CD4-positive, alpha-beta T cell (primary cell): ENCODE measurements at regions not wholly inside any gene's neighbourhood (a gene's known extent, or its start where the extent isn't known, plus 50 kb on each side); places are given as distances from the start of the nearest gene placed in this dataset.

Experiments used
- ATAC-seq: fragments of 200-7000 bp; cut with Tn5 transposase; one replicate; pipeline ENCODE4 v1.10.0; 2022; ENCODE audit warnings: mild to moderate bottlenecking; ENCODE audit not compliant: poor library complexity
- CTCF ChIA-PET: fragments of 350-600 bp; sonication (Branson Sonifier 250); formaldehyde crosslinking; loops from one replicate; lab custom pipeline; 2021; ENCODE audit warnings: antibody characterized with exemption, inconsistent platforms; lab: Charles Lee
- POLR2A ChIA-PET: fragments of 350-600 bp; sonication (Branson Sonifier 250); formaldehyde crosslinking; loops from one replicate; lab custom pipeline; 2021; ENCODE audit warnings: antibody characterized with exemption, inconsistent platforms; lab: Charles Lee
- DNase-seq, 14 experiments: peaks; one replicate each; pipeline ENCODE4 v3.0.0-alpha.2; 2013 to 2020; ENCODE audit warnings: mixed read lengths in 2 of 14
- H3K27ac ChIP-seq, 2 donors: one replicate each; pipeline versions ENCODE4 v1.5.1 to v1.7.0; 2013; ENCODE audit warnings: low read length in 2 of 2, low read depth in 1 of 2, mild to moderate bottlenecking in 1 of 2
- H3K27me3 ChIP-seq, 2 experiments: 1 replicate in 1 of 2; 2 replicates in 1 of 2; pipeline versions ENCODE4 v1.6.1 to v1.7.0; 2013; ENCODE audit warnings: low read length in 2 of 2, control low read depth in 1 of 2, mild to moderate bottlenecking in 1 of 2, moderate library complexity in 1 of 2; ENCODE audit not compliant: insufficient read depth in 2 of 2, control insufficient read depth in 1 of 2
- H3K36me3 ChIP-seq: one replicate; pipeline ENCODE4 v1.6.1; 2013; ENCODE audit warnings: low read length, control low read depth; ENCODE audit not compliant: insufficient read depth
- H3K4me1 ChIP-seq: one replicate; pipeline ENCODE4 v1.6.1; 2013; ENCODE audit warnings: low read length, control low read depth; ENCODE audit not compliant: insufficient read depth
- H3K4me3 ChIP-seq: one replicate; pipeline ENCODE4 v1.5.1; 2013; ENCODE audit warnings: mild to moderate bottlenecking, low read length, moderate library complexity
- H3K9me3 ChIP-seq, 2 experiments: 1 replicate in 1 of 2; 2 replicates in 1 of 2; pipeline versions ENCODE4 v1.6.1 to v1.7.0; 2013; ENCODE audit warnings: low read length in 2 of 2, mild to moderate bottlenecking in 2 of 2, control low read depth in 1 of 2, moderate library complexity in 1 of 2; ENCODE audit not compliant: control insufficient read depth in 1 of 2, insufficient read depth in 1 of 2
- H3K27ac Mint-ChIP-seq: one replicate; pipeline ENCODE4 v1.8.0; 2020; ENCODE audit warnings: mixed read lengths
- H3K27me3 Mint-ChIP-seq: one replicate; pipeline ENCODE4 v1.8.0; 2021; ENCODE audit warnings: mixed read lengths
- H3K36me3 Mint-ChIP-seq: one replicate; pipeline ENCODE4 v1.8.0; 2021; ENCODE audit warnings: low read depth, mixed read lengths
- H3K4me1 Mint-ChIP-seq: one replicate; pipeline ENCODE4 v1.8.0; 2021; ENCODE audit warnings: low read depth, mixed read lengths
- H3K4me3 Mint-ChIP-seq: one replicate; pipeline ENCODE4 v1.8.0; 2020; ENCODE audit warnings: mild to moderate bottlenecking, mixed read lengths
- H3K9me3 Mint-ChIP-seq: one replicate; pipeline ENCODE4 v1.8.0; 2020; ENCODE audit warnings: mixed read lengths
- intact Hi-C, 2 experiments: fragments of 100-400 bp; cut with DNase I in 1 of 2; cut with micrococcal nuclease in 1 of 2; formaldehyde crosslinking; loops; one replicate each; pipeline versions ENCODE4 v1.15.1 to v1.9.0; 2023 to 2025; cut with DNase I, micrococcal nuclease
- TF ChIP-seq, protein P1 (sequence below): fragments of 200-600 bp; IDR thresholded peaks from one replicate; pipeline ENCODE4 v1.8.0; 2022; ENCODE audit warnings: antibody characterized with exemption, mild to moderate bottlenecking

DNA sequence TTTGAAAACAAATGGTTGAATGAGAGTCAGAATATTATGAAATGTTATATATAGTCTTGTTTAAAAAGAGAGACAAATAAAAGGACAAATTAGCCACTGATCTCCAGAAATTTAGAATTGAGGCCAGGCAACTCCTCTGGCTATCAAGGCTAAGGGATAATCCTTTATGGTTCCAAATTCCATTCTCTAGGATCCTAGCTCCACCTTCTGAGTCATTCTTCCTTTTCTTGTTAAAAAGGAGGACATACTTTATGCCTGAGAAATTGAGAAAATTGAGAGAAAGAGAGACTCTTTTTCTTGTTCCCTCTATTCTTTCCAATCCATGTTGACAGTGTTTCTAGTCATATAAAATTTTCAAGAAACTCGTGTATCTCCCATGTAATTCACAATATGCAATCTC lies 1299.5 kb downstream of the FSTL5 start:
- Histone ChIP-seq H3K36me3 (no peaks in the 10 kb centered on the region), H3K9me3 (peaks cover 0 to 3% of the 10 kb centered on the region in 2 experiments), H3K4me1 (no peaks in the 10 kb centered on the region), H3K27me3 (no peaks in the 10 kb centered on the region), H3K4me3 (no peak overlapping the region), H3K27ac (no peak overlapping the region)
- Mint-ChIP-seq H3K4me3 (no peak overlapping the region), H3K9me3 (peaks cover 4% of the 10 kb centered on the region), H3K27ac (no peak overlapping the region), H3K4me1 (no peaks in the 10 kb centered on the region), H3K36me3 (no peaks in the 10 kb centered on the region), H3K27me3 (no peaks in the 10 kb centered on the region)
- DNase-seq, result no peak
- ATAC-seq, result no peak
- POLR2A ChIA-PET, result interaction anchor here (0.6 kb wide), 1 partner anchor 141 kb away, joined by 4 read pairs; no protein-coding TSS in a partner anchor
- TF ChIP-seq, protein P1, sequence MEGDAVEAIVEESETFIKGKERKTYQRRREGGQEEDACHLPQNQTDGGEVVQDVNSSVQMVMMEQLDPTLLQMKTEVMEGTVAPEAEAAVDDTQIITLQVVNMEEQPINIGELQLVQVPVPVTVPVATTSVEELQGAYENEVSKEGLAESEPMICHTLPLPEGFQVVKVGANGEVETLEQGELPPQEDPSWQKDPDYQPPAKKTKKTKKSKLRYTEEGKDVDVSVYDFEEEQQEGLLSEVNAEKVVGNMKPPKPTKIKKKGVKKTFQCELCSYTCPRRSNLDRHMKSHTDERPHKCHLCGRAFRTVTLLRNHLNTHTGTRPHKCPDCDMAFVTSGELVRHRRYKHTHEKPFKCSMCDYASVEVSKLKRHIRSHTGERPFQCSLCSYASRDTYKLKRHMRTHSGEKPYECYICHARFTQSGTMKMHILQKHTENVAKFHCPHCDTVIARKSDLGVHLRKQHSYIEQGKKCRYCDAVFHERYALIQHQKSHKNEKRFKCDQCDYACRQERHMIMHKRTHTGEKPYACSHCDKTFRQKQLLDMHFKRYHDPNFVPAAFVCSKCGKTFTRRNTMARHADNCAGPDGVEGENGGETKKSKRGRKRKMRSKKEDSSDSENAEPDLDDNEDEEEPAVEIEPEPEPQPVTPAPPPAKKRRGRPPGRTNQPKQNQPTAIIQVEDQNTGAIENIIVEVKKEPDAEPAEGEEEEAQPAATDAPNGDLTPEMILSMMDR, result no peak
- CTCF ChIA-PET, result no interaction called here
- intact Hi-C loops, result no loop called here

DNA sequence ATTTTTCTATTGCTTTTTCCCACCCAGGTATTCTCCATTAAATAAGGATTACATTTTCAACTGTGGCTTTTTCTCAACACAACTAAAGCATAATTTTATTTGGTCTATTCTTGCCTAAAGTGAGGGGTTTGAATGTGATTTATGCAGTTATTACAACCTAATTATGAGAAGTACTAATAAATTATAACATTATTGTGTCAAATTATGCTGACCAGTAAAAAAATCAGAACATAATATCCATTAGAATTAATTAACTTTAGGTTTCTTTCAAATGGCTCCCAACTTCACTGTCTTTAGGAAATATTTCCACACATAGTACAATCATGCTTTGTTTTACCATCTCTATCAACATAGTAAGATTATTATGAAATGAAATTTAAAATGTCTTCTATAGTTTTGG lies 1293.9 kb downstream of the FSTL5 start:
- peaks cover 5% of the 10 kb centered on the region for H3K9me3 Mint-ChIP-seq

DNA sequence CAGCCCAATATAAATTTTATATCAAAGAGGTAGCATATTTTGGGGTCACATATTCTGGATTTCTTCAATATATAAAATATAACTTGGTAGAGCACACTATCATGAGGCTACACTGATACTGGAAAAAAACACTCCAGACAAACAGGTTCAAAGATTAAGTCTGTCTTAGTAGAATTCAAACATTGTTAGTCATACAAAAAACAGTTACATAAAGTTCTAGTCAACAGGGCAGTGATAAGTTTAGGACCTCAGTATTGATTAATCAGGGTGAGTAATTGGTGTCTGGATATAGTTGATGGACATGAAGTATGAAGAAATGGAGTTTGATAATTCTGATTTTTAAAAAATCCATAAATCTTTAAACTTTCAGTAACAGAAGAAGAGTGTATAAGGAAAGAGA lies 1291.3 kb downstream of the FSTL5 start:
- Histone ChIP-seq H3K36me3 (no peaks in the 10 kb centered on the region), H3K9me3 (peaks cover 0 to 19% of the 10 kb centered on the region in 2 experiments), H3K4me3 (no peak overlapping the region), H3K27me3 (no peaks in the 10 kb centered on the region), H3K4me1 (no peaks in the 10 kb centered on the region), H3K27ac (no peak overlapping the region)
- Mint-ChIP-seq H3K4me3 (no peak overlapping the region), H3K36me3 (no peaks in the 10 kb centered on the region), H3K9me3 (peaks cover 7% of the 10 kb centered on the region), H3K27ac (no peak overlapping the region), H3K4me1 (no peaks in the 10 kb centered on the region), H3K27me3 (no peaks in the 10 kb centered on the region)
- POLR2A ChIA-PET, result no interaction called here
- no peak for ATAC-seq
- intact Hi-C loops, result no loop called here
- TF ChIP-seq, protein P1, result no peak
- DNase-seq, result no peak
- CTCF ChIA-PET, result no interaction called here

More for the DNA sequence above, 1293.9 kb downstream of the FSTL5 start:
- Histone ChIP-seq H3K27me3 (no peaks in the 10 kb centered on the region), H3K36me3 (no peaks in the 10 kb centered on the region), H3K4me3 (no peak overlapping the region), H3K4me1 (no peaks in the 10 kb centered on the region), H3K9me3 (peaks cover 0 to 7% of the 10 kb centered on the region in 2 experiments), H3K27ac (no peak overlapping the region)
- ATAC-seq (no peak), DNase-seq (no peak)
- Mint-ChIP-seq H3K4me3 (no peak overlapping the region), H3K36me3 (no peaks in the 10 kb centered on the region), H3K27ac (no peak overlapping the region), H3K27me3 (no peaks in the 10 kb centered on the region), H3K4me1 (no peaks in the 10 kb centered on the region)
- POLR2A ChIA-PET, result no interaction called here
- intact Hi-C loops, result no loop called here
- CTCF ChIA-PET, result no interaction called here
- TF ChIP-seq, protein P1, result no peak
